Panc1 (cell line): ENCODE measurements at regions not wholly inside any gene's neighbourhood (a gene's known extent, or its start where the extent isn't known, plus 50 kb on each side); places are given as distances from the start of the nearest gene placed in this dataset.

Experiments used
- CTCF ChIP-seq: fragments of 450-650 bp; IDR thresholded peaks from 2 replicates; pipeline ENCODE4 v1.5.1; 2017; ENCODE audit warnings: mild to moderate bottlenecking
- POLR2AphosphoS5 ChIP-seq: IDR thresholded peaks from 2 replicates; pipeline ENCODE4 v1.6.1; 2012; ENCODE audit warnings: mild to moderate bottlenecking, low read depth, low read length, moderate library complexity
- REST ChIP-seq, 2 experiments: IDR thresholded peaks; 2 replicates each; pipeline ENCODE4 v1.6.1; 2011 to 2012; ENCODE audit warnings: low read depth in 2 of 2, control low read depth in 1 of 2, low read length in 1 of 2, mild to moderate bottlenecking in 1 of 2, moderate library complexity in 1 of 2; ENCODE audit not compliant: insufficient read depth in 1 of 2
- SIN3A ChIP-seq: IDR thresholded peaks from 2 replicates; pipeline ENCODE4 v1.6.1; 2012; ENCODE audit warnings: low read depth, mild to moderate bottlenecking, low read length, moderate library complexity, borderline replicate concordance; ENCODE audit not compliant: insufficient read depth
- TCF7L2 ChIP-seq: IDR thresholded peaks from 2 replicates; pipeline ENCODE4 v1.6.1; 2011; ENCODE audit warnings: mild to moderate bottlenecking, low read depth, low read length, inconsistent platforms

- TF ChIP-seq CTCF, result no peak
- TF ChIP-seq REST (IDR thresholded peaks at IDR 0.05; ENCODE audit: insufficient read depth in 1 of 2, low read depth in 2 of 2, low read length in 1 of 2), result no peak
- no peak for TF ChIP-seq POLR2AphosphoS5
- no peak for TF ChIP-seq SIN3A
- no peak for TF ChIP-seq TCF7L2
Measured at GRCh38 chr5:116652903-116653302, 78.3 kb upstream of the SEMA6A start.
